ENCODE measurements at regions not wholly inside any gene's neighbourhood (a gene's known extent, or its start where the extent isn't known, plus 50 kb on each side); places are given as distances from the start of the nearest gene placed in this dataset.
"Not testable (repeated sequence)": the region's sequence is repeated elsewhere in the genome, so short reads cannot be mapped to it uniquely, and the experiment has no call there.

GRCh38 chr13:16201202-16201601 is 2980.4 kb downstream of the TUBA3C start:
- H3K9me2 ChIP-seq (ENCODE audit: insufficient read depth); H3F3A ChIP-seq (ENCODE audit: insufficient read depth, low read depth); H3K79me2 ChIP-seq (ENCODE audit: low read depth); H3K27me3 ChIP-seq (ENCODE audit: insufficient read depth, low read depth); POLR2A ChIA-PET (ENCODE audit: unreplicated experiment); BruUV-seq (replicated peaks); H2AFZ ChIP-seq; H3K36me3 ChIP-seq (ENCODE audit: low read depth); intact Hi-C loops (cut with micrococcal nuclease; ENCODE audit: unreplicated experiment); H3K4me2 ChIP-seq; H4K20me1 ChIP-seq (ENCODE audit: insufficient read depth); CTCF ChIA-PET; H3K4me3 ChIP-seq; H3K9me3 ChIP-seq (ENCODE audit: insufficient read depth, low read depth); H3K4me1 ChIP-seq (replicated peaks; ENCODE audit: insufficient read depth); H3K27ac ChIP-seq; DNase-seq: not testable (repeated sequence)

- CTCF ChIA-PET; H3K36me3 ChIP-seq (ENCODE audit: low read depth); H4K20me1 ChIP-seq (ENCODE audit: insufficient read depth); H3K4me3 ChIP-seq; H3K9me2 ChIP-seq (ENCODE audit: insufficient read depth); H3F3A ChIP-seq (ENCODE audit: insufficient read depth, low read depth); H3K27ac ChIP-seq; POLR2A ChIA-PET (ENCODE audit: unreplicated experiment); intact Hi-C loops (cut with micrococcal nuclease; ENCODE audit: unreplicated experiment); H2AFZ ChIP-seq; DNase-seq; BruUV-seq (replicated peaks); H3K27me3 ChIP-seq (ENCODE audit: insufficient read depth, low read depth); H3K79me2 ChIP-seq (ENCODE audit: low read depth); H3K4me1 ChIP-seq (replicated peaks; ENCODE audit: insufficient read depth); H3K4me2 ChIP-seq; H3K9me3 ChIP-seq (ENCODE audit: insufficient read depth, low read depth): not testable (repeated sequence)
Measured at GRCh38 chr13:16160609-16161008, 3021.0 kb downstream of the TUBA3C start.

- H3F3A ChIP-seq (ENCODE audit: insufficient read depth, low read depth); H3K27me3 ChIP-seq (ENCODE audit: insufficient read depth, low read depth); H3K36me3 ChIP-seq (ENCODE audit: low read depth); H3K9me2 ChIP-seq (ENCODE audit: insufficient read depth); H3K9me3 ChIP-seq (ENCODE audit: insufficient read depth, low read depth); H3K4me2 ChIP-seq; CTCF ChIA-PET; POLR2A ChIA-PET (ENCODE audit: unreplicated experiment); intact Hi-C loops (cut with micrococcal nuclease; ENCODE audit: unreplicated experiment); DNase-seq; BruUV-seq (replicated peaks); H3K79me2 ChIP-seq (ENCODE audit: low read depth); H3K4me1 ChIP-seq (replicated peaks; ENCODE audit: insufficient read depth); H2AFZ ChIP-seq; H4K20me1 ChIP-seq (ENCODE audit: insufficient read depth); H3K27ac ChIP-seq; H3K4me3 ChIP-seq: not testable (repeated sequence)
Measured at GRCh38 chr13:16158958-16159357, 3022.7 kb downstream of the TUBA3C start.

- CTCF ChIA-PET = not testable (repeated sequence)
Measured at GRCh38 chr13:16158016-16158415, 3023.6 kb downstream of the TUBA3C start.

GRCh38 chr13:16152849-16153248 is 3028.8 kb downstream of the TUBA3C start:
- H3K4me2 ChIP-seq; H4K20me1 ChIP-seq (ENCODE audit: insufficient read depth); H3K79me2 ChIP-seq (ENCODE audit: low read depth); H3K9me3 ChIP-seq (ENCODE audit: insufficient read depth, low read depth); H3K9me2 ChIP-seq (ENCODE audit: insufficient read depth); H3K27me3 ChIP-seq (ENCODE audit: insufficient read depth, low read depth); H3K36me3 ChIP-seq (ENCODE audit: low read depth); POLR2A ChIA-PET (ENCODE audit: unreplicated experiment); H3K4me3 ChIP-seq; DNase-seq; H3K27ac ChIP-seq; H3F3A ChIP-seq (ENCODE audit: insufficient read depth, low read depth); H3K4me1 ChIP-seq (replicated peaks; ENCODE audit: insufficient read depth); CTCF ChIA-PET; intact Hi-C loops (cut with micrococcal nuclease; ENCODE audit: unreplicated experiment); H2AFZ ChIP-seq; BruUV-seq (replicated peaks): not testable (repeated sequence)

More at GRCh38 chr13:16158016-16158415, 3023.6 kb downstream of the TUBA3C start:
- H3K36me3 ChIP-seq (ENCODE audit: low read depth); H3K4me3 ChIP-seq; POLR2A ChIA-PET (ENCODE audit: unreplicated experiment); H3K4me2 ChIP-seq; H3F3A ChIP-seq (ENCODE audit: insufficient read depth, low read depth); H3K9me2 ChIP-seq (ENCODE audit: insufficient read depth); BruUV-seq (replicated peaks); H3K79me2 ChIP-seq (ENCODE audit: low read depth); H3K4me1 ChIP-seq (replicated peaks; ENCODE audit: insufficient read depth); H3K27me3 ChIP-seq (ENCODE audit: insufficient read depth, low read depth); H3K9me3 ChIP-seq (ENCODE audit: insufficient read depth, low read depth); H2AFZ ChIP-seq; intact Hi-C loops (cut with micrococcal nuclease; ENCODE audit: unreplicated experiment); H4K20me1 ChIP-seq (ENCODE audit: insufficient read depth); DNase-seq; H3K27ac ChIP-seq: not testable (repeated sequence)

GRCh38 chr13:16151296-16151695 is 3030.3 kb downstream of the TUBA3C start:
- H3K4me1 ChIP-seq (replicated peaks; ENCODE audit: insufficient read depth); intact Hi-C loops (cut with micrococcal nuclease; ENCODE audit: unreplicated experiment): not testable (repeated sequence)

GRCh38 chr13:16149415-16149814 is 3032.2 kb downstream of the TUBA3C start:
- intact Hi-C loops (cut with micrococcal nuclease; ENCODE audit: unreplicated experiment); H4K20me1 ChIP-seq (ENCODE audit: insufficient read depth); H3K4me1 ChIP-seq (replicated peaks; ENCODE audit: insufficient read depth); H2AFZ ChIP-seq; POLR2A ChIA-PET (ENCODE audit: unreplicated experiment); H3K4me2 ChIP-seq; H3K27ac ChIP-seq; H3K4me3 ChIP-seq; DNase-seq; H3K9me2 ChIP-seq (ENCODE audit: insufficient read depth); H3K79me2 ChIP-seq (ENCODE audit: low read depth); H3K36me3 ChIP-seq (ENCODE audit: low read depth); H3K27me3 ChIP-seq (ENCODE audit: insufficient read depth, low read depth); CTCF ChIA-PET; H3K9me3 ChIP-seq (ENCODE audit: insufficient read depth, low read depth); H3F3A ChIP-seq (ENCODE audit: insufficient read depth, low read depth); BruUV-seq (replicated peaks): not testable (repeated sequence)

More at GRCh38 chr13:16151296-16151695, 3030.3 kb downstream of the TUBA3C start:
- H4K20me1 ChIP-seq (ENCODE audit: insufficient read depth); H3K36me3 ChIP-seq (ENCODE audit: low read depth); H3K9me3 ChIP-seq (ENCODE audit: insufficient read depth, low read depth); H3F3A ChIP-seq (ENCODE audit: insufficient read depth, low read depth); POLR2A ChIA-PET (ENCODE audit: unreplicated experiment); CTCF ChIA-PET; H3K27me3 ChIP-seq (ENCODE audit: insufficient read depth, low read depth); DNase-seq; H3K4me3 ChIP-seq; H2AFZ ChIP-seq; H3K9me2 ChIP-seq (ENCODE audit: insufficient read depth); H3K79me2 ChIP-seq (ENCODE audit: low read depth); H3K4me2 ChIP-seq; BruUV-seq (replicated peaks); H3K27ac ChIP-seq: not testable (repeated sequence)

- H3F3A ChIP-seq (ENCODE audit: insufficient read depth, low read depth); intact Hi-C loops (cut with micrococcal nuclease; ENCODE audit: unreplicated experiment); H3K27ac ChIP-seq; H3K79me2 ChIP-seq (ENCODE audit: low read depth); H3K4me1 ChIP-seq (replicated peaks; ENCODE audit: insufficient read depth); H4K20me1 ChIP-seq (ENCODE audit: insufficient read depth); DNase-seq; H3K9me2 ChIP-seq (ENCODE audit: insufficient read depth); H3K27me3 ChIP-seq (ENCODE audit: insufficient read depth, low read depth); CTCF ChIA-PET; H3K9me3 ChIP-seq (ENCODE audit: insufficient read depth, low read depth); POLR2A ChIA-PET (ENCODE audit: unreplicated experiment); H3K4me3 ChIP-seq; H3K36me3 ChIP-seq (ENCODE audit: low read depth); H2AFZ ChIP-seq; BruUV-seq (replicated peaks); H3K4me2 ChIP-seq: not testable (repeated sequence)
Measured at GRCh38 chr13:16145652-16146051, 3036.0 kb downstream of the TUBA3C start.
